GM21825 (cell line): ENCODE measurements at regions not wholly inside any gene's neighbourhood (a gene's known extent, or its start where the extent isn't known, plus 50 kb on each side); places are given as distances from the start of the nearest gene placed in this dataset.
"Not testable (repeated sequence)": the region's sequence is repeated elsewhere in the genome, so short reads cannot be mapped to it uniquely, and the experiment has no call there.

Experiments
- ATAC-seq: cut with Tn5 transposase; IDR thresholded peaks from one replicate; pipeline ENCODE4 v1.9.1; 2021; ENCODE audit warnings: mild to moderate bottlenecking, moderate library complexity; ENCODE audit not compliant: unreplicated experiment

DNA sequence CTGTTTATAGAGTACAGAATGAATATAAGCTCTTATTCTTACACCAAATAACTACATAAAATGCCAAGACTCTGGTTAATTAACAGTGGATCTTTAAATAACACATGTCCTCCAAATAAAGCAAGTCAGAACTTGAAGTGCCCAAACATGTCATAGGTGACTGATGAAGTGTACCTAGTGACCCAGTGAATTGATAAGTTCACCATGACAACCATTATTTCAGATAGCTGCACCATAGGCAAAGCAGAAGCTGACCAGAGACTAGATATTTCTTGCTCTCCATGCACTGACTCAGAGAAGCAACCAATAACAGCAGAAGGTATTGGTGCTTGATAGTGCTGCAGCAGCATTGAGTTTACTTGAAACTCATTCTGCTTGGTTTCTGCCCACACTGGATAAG is 192.1 kb downstream of the DUSP10 start:
- no peak for ATAC-seq

DNA sequence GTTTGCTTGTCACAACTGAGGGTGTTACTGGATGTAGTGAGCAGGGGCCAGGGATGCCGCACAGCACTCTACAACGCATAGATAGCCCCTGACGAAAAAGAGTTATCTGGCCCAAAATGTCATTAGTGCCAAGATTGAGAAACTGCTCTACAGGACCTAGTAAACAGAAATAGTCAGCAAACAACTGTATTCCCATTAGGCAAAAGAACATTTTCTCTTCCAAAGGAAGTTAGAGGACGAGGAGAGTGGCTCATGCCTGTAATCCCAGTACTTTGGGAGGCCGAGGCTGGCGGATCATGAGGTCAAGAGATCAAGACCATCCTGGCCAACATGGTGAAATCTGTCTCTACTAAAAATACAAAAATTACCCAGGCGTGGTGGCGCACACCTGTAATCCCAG is 189.1 kb downstream of the DUSP10 start:
- ATAC-seq = not testable (repeated sequence)

DNA sequence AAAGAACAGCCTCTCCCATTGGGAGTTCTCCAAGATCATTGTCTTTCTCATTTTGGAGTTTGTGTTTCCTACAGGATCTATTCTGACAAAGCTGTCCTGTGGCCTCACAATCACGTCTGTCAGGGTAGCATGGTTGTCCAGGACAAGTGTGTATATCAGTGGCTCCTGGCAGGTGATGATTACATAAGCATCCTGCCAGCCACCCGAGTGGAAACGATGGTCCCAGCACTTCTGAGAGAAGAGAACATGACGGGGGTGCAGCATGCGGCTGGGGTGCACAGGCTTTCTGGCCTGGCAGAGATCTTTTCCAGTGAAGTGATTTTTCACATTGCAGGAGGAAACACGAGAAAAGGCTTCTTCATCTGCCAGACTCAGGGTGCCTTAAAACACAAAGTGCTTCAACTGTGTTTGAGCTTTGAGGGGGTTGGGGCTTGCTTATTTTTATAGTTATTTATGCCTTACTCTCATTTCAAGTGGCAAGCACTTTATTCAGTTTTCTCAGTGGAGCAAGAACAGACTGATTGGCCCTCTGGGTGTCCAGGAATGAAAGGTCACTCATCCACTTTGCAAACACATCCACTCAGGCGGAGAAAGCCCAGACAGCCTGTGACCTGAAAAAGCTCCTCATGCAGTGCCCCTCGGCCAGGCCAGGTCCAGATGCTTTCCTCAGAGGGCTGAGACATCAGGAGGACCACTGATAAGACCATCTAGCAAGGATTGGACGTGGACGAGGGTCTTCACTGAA is 186.0 kb downstream of the DUSP10 start:
- no peak for ATAC-seq

DNA sequence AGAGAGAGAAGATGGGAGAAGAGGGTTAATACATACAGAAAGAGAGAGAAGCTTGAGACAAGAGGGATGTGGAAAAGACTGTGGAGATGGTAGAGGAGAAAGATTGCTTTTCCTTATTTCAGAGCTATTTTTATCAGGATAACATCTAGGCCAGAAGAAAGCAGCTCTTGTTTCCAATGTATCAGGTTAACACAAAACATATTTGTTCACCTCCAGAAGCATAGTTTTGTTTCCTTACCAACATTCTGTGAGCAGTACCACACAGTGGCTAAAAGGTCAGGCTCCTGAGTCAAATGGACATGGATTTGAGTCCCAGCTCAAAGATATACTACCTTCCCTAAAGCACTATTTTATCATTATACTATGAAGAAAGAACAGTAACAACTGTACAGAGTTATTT is 185.5 kb downstream of the DUSP10 start:
- no peak for ATAC-seq

DNA sequence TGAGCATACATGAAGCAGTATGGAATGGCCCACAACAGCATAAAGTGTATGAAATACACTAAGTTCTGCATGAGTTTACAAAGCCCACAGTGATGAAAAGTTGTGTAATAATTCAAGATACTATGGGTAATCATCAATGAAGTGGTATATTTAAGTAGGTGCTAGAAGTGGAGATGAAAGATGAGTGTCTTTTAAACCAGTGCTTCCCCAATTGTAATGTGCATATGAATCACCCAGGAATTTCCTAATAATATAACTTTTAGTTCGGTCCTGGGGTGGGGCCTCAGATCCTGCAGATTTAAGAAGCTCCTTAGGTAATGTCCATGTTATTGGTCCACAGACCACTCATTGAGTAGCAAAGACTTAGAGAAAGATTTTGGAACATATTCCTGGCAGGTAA is 184.9 kb downstream of the DUSP10 start:
- no peak for ATAC-seq

DNA sequence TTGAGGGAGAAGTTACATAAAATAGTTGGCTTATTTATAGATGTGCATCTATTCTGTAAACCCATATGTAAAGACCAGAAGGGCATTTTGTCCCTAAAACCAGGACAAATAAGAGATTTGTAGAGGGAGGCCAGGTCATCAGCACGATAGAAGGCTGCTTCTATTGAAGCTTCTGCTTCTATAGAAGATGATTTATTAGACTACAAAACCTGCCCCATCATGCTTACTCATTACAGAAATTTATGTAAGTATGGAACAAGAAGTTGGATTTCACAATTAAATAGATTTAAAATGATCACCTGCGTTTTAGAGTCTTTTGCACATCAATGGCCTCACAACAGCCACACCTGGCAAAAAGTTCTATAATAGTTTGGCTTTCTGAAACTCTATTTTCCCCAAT is 183.5 kb downstream of the DUSP10 start:
- no peak for ATAC-seq

DNA sequence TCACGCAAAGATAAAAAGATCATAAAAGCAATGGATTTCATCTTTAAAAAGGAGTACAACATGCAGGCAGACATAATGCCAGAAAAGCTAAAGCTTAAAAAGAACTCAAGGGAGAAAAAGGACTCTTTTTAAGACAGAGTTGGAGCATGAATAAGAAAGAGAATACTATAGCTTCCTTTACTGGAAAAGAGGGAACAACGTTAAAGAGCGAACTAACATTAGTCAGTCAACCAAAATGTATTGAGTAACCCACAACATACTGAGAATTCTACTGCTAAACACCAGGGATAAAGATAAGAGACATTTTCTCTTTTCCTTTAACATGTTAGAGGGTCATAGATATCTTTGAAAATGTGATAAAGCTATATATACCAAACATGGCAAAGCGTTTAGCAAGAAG is 182.0 kb downstream of the DUSP10 start:
- no peak for ATAC-seq

DNA sequence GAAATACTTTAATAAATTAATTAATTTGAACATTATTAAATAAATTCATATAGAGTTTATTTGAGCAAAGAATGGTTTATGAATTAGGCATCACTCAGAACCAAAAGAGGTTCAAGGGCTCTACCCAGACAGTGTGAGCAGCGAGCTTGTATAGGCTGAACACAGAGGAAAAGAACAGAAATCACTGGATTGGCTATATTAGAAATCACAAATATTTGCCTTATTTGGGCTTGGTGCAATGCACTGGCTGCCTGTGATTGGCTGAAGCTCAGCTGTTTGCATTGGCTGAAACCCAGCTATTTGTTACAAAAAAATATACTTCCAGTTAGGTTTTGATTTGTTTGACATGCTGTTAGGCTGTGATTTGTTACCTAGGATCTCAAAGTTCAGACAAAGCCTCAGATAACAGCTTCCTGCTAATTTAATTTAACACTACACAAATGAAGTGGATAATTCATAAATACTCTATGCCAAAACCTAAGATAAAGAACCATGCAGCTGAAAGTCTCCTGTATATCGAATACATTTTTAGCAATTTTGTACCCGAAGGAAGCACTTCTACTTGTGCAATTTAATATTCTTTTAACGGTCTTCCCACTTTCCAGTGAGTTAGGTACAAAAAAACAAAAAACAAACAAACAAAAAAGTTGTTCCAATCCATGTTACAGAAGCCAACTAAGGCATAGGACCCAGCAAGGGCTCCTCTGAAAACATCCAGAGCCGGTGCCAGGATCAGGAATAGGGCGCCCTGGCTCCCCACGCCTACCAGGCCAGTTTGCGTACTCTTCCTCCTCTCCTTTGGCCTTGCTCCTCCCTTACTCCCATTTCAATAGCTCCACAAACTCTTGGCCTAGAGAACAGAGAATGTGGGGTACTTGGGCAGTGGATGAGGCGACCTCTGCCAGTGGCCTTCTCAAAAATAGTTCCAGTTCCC is 179.1 kb downstream of the DUSP10 start:
- ATAC-seq = no peak

DNA sequence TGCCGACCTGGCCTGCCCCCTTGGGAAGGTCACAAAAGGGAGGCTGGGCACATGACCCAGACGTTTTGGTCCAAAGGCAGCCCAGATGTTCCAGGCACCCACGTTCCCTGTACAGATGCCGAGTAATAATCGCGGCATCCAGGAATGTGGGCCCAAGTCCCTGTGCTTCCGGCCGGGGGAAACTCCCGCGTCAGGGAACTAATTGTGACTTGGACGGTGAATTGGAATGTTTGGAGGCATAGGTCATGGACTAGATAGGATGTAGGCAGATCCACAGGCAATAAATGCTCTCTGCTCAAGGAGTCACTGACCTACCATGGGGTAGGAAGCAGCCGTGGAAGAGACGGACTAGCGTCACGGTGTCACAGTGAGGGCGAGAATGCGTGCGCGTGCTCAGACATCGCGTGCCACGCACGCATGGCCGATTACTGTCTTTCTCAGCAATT is 178.4 kb downstream of the DUSP10 start:
- no peak for ATAC-seq

DNA sequence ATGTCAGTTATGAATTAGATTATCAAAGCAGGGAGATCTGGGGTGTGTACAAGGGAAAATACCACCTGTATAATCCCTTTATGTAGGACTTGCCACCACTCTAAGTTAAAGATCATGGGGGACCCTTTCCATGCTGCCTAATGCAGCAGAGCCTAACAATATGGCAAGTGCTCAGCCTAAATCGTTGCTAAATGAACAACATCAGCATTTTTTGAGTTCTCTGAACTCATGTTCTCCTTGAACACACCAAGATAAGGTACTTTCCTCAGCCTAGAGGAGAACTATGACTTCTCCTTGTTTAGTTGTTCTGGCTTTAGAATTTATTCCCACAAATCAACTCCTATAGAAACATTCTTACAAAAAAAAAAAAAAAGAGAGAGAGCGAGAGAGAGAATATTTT is 177.0 kb downstream of the DUSP10 start:
- no peak for ATAC-seq

DNA sequence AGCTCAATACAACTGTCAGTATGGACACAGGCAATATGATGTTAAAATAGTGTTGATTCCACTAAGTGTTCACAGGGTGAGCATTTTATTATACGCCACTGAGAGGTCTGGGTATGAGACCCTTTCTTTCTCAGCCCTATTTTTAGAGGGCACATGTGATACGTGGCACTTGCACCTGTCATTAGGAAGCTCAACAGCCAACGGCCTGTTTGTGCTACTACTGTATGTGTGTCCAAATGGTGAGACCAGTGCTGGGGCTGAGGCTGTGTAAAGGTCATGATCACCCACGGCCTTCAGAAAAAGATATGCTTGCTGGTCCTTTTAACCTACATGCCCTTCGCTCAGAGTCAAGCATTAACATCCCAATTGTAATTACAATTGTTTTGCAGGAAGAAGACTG is 176.2 kb downstream of the DUSP10 start:
- no peak for ATAC-seq

DNA sequence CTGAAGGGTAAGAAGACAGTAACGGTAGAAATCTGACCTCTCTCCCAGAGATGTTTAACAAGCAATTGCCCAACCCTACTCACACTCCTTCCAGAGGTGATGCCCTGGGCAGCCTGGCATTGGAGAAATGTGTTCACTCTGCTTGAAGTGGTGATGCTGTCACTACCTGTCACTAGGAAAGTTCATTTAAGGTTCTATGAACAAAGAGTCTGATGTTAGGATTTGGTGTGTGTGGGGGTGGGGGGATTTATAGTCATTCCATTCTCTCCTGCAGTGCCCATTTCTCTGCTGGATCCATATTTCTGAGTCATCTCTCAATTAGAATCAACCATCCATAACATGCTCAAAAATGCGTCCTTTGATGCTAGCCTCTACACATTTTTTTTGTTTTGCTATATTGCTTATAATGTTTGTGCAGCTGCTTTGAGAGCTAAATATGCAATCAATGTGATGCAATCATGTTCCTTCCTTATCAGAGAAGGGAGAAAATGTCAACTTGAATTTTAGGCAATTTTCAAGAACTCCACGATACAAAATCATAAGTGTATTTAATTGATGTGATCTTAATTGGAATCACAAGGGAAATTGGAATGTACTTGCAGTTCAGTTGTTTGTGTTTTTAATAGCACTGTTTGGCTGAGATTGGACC is 173.9 kb downstream of the DUSP10 start:
- no peak for ATAC-seq

DNA sequence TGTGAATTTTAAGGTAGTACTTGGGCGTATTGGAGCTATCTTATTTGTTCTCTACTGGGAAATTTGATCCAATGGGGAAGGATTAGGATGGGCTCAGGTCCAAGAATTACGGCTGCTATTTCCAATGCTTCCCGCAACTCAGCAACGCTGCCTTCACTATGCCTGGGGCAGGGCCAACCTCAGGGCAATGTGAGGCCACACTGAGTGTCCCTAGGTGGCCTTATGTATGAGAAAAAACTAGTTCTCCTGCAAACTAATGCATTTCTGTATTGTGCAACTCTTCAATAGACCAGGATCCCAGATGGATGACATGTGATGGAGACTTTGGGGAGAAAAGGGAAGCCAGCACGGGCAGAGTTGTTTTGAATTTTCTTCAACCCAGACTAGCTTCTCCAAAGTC is 168.1 kb downstream of the DUSP10 start:
- ATAC-seq = no peak

DNA sequence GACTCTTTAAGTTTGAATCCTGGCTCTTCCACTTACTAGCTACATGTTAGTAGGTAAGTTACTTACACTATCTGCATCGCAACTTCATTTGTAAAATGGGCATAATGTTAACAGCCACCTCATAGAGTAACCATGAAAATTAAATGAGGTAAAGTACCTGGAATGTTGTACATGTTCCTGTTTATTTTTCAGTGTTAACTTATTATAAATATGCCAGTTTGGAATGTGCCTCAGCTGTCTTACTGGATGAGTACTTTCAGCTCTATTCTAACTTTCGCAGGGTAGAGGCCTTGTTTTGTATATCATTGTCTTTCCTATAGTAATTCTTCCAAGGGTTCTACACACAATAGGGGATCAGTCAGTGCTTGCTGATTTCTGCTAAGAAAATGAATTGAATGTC is 167.4 kb downstream of the DUSP10 start:
- ATAC-seq = no peak

DNA sequence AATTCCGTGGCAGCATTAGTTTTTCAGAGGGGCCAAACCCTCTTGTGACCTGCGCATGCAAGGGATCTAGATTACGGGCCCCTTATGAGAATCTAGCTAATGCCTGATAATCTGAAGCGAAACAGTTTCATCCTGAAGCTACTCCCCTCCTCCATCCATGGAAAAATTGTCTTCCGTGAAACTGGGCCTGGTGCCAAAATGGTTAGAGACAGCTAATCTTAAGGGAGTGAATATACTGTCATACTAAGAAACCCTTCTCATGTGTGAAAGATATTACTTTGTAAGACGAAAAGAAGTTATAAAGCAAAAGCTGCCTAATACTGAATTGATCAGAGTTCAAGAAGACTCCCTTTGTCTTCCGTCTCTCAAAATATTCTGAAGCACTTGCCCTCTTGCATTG is 166.3 kb downstream of the DUSP10 start:
- ATAC-seq = no peak

DNA sequence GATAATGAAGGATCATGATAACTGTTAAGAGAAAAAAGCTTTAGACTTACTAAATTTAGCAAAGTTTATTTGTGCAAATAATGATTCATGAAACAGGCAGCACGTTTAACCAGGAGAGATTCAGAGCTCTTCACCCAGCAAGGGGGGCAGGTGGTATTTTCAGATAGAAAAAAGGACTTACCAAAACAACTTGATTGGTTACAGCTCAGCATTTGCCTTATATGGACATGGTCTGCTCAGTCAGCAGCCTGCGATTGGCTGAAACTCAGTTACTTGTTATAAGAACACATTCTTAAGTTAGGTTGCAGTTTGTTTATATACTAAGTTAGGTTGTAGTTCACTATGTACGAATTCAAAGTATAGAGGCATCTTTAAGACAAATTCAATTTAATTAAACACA is 165.6 kb downstream of the DUSP10 start:
- ATAC-seq = no peak

DNA sequence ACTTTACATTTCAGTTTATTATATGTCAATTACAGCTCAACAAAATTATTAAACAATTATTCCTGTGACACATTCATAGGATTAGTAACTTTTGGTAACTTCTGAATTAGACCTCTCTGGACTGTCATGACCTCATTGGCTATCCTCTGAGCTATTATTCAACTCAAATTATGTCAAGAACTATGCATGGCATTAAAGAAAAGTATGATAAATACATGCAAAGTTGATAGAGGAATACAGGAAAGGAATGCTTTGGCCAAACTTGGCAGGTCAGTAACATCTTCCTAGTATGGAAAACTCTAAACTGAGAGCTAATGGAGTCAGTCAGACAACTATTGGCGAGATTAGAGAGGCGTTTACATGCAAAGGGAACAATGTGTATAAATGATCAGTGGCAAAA is 158.4 kb downstream of the DUSP10 start:
- ATAC-seq = no peak

DNA sequence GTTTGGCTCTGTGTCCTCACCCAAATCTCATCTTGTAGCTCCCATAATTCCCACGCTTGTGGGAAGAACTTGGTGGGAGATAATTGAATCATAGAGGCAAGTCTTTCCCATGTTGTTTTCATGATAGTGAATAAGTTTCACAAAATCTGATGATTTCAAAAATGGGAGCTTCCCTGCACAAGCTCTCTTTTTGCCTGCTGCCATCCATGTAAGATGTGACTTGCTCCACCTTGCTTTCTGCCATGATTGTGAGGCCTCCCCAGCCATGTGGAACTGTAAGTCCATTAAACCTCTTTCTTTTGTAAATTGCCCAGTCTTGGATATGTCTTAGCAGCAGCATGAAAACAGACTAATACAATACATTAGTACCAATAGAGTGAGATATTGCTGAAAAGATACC is 154.9 kb downstream of the DUSP10 start:
- ATAC-seq = not testable (repeated sequence)

DNA sequence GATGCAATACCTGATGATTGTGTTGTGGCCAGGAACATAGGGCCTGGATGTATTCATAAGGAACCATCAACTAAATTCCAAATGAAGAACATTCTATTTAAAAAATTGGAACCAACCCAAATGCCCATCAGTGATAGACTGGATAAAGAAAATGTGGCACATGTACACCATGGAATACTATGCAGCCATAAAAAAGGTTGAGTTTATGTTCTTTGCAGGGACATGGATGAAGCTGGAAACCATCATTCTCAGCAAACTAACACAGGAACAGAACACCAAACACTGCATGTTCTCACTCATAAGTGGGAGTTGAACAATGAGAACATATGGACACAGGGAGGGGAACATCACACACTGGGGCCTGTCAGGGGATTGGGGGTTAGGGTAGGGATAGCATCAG is 150.6 kb downstream of the DUSP10 start:
- not testable (repeated sequence) for ATAC-seq

DNA sequence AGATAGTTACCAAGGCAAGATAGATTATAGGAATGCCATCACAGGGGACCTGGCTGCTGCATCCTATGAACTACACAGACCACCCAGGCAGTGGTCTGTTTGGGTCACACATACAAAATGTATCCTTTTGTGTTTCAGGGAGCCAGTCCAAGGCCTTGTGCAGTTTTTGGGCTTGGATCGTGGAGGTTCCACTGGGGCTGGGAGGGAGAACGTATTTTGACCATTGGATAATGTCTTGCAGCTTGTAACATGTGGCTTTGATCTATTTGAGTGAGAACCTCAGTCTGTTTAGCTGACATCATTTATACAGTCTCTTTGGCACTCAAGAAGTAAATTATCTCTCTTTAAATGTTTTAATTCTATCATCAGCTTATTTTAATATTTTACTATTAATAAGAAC is 147.3 kb downstream of the DUSP10 start:
- ATAC-seq = no peak

DNA sequence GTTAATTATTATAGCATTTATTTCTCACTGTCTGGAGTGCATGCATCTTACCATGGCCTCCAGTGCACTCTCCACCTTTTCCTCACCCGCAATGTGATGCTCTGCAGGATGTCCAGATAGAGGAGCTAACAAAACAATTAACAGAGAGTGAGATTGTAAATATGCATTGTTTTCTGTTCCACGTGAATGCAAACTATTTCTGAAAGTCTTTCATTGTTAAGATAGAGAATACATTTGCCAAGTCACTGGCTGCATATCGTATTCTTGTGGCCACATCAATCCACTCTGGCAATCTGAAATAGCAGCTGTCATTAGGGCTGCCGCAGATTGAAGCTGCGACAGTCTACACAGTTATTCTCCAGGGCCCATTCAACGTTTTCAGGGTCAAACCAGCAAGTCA is 143.8 kb downstream of the DUSP10 start:
- ATAC-seq = no peak

DNA sequence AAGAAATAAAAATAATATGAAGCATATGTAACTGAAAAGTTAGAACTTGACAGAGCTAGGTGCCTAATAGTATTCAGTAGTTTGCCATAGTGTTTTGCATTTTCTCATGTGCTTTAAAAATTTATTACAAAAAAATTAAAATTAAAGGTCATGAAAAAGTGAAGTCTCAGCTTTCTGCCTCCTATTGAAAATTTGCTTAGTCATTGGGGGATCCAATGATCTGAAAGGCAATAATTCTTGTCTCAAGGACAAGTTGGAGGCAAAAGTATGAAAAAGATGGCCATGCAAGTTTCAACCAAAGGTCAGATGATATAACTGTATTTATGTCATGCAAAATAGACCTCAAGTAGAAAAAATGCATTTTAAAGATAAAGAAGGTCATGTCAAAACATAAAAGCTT is 140.7 kb downstream of the DUSP10 start:
- no peak for ATAC-seq
